Mesodermal cell (in vitro differentiated cells): ENCODE measurements at regions not wholly inside any gene's neighbourhood (a gene's known extent, or its start where the extent isn't known, plus 50 kb on each side); places are given as distances from the start of the nearest gene placed in this dataset.
"Not testable (repeated sequence)": the region's sequence is repeated elsewhere in the genome, so short reads cannot be mapped to it uniquely, and the experiment has no call there.

ENCODE experiments used
- H3K27ac ChIP-seq: 2 replicates; pipeline ENCODE4 v1.7.0; 2013; ENCODE audit warnings: mild to moderate bottlenecking, low read depth, low read length, moderate library complexity; ENCODE audit not compliant: severe bottlenecking
- H3K36me3 ChIP-seq: 2 replicates; pipeline ENCODE4 v1.7.1; 2013; ENCODE audit warnings: mild to moderate bottlenecking, low read length, moderate library complexity; ENCODE audit not compliant: control insufficient read depth, insufficient read depth
- H3K4me1 ChIP-seq: one replicate; pipeline ENCODE4 v1.7.1; 2013; ENCODE audit warnings: mild to moderate bottlenecking, low read length; ENCODE audit not compliant: insufficient read depth, control insufficient read depth, poor library complexity, severe bottlenecking
- H3K4me3 ChIP-seq: 2 replicates; pipeline ENCODE4 v1.7.0; 2013; ENCODE audit warnings: low read length, control low read depth, mild to moderate bottlenecking; ENCODE audit not compliant: insufficient read depth, poor library complexity, severe bottlenecking; ENCODE audit errors: extremely low read depth
- H3K9me3 ChIP-seq: 2 replicates; pipeline ENCODE4 v1.7.1; 2013; ENCODE audit warnings: mild to moderate bottlenecking, low read length, moderate library complexity; ENCODE audit not compliant: control insufficient read depth
- WGBS, 2 experiments: methylation state at CpG; one replicate each; pipeline ENCODE4 v1.1.5; 2013; ENCODE audit warnings: missing lambda C conversion rate in 2 of 2; ENCODE audit not compliant: insufficient coverage in 2 of 2; 5-methylcytosine and 5-hydroxymethylcytosine counted together

- H3K9me3 ChIP-seq = no peaks in the 10 kb centered on the region
These were observed 234.3 kb downstream of the SH2D4B start for GRCh38 chr10:80771902-80772555.

GRCh38 chr10:80772596-80772995 lies 234.9 kb downstream of the SH2D4B start:
- Histone ChIP-seq H3K9me3 (no peaks in the 10 kb centered on the region), H3K27ac (no peak overlapping the region), H3K4me3 (no peak overlapping the region), H3K4me1 (peaks cover 16% of the 10 kb centered on the region), H3K36me3 (no peaks in the 10 kb centered on the region)
- 80% methylated on average over 1 of the region's 3 CpGs; no CpG with 5 or more reads in 1 of the 2 experiments for WGBS, 2 experiments

More at GRCh38 chr10:80771902-80772555, 234.3 kb downstream of the SH2D4B start:
- Histone ChIP-seq H3K4me1 (peaks cover 16% of the 10 kb centered on the region), H3K27ac (no peak overlapping the region), H3K4me3 (no peak overlapping the region), H3K36me3 (no peaks in the 10 kb centered on the region)
- 38 to 98% methylated on average over 4 to 5 of the region's 10 CpGs for WGBS, 2 experiments

GRCh38 chr10:80784695-80785094 lies 247.0 kb downstream of the SH2D4B start:
- Histone ChIP-seq H3K9me3 (no peaks in the 10 kb centered on the region), H3K4me3 (no peak overlapping the region), H3K4me1 (no peaks in the 10 kb centered on the region), H3K27ac (no peak overlapping the region), H3K36me3 (no peaks in the 10 kb centered on the region)
- no CpG with 5 or more reads among the region's 2 CpGs for WGBS, 2 experiments

- Histone ChIP-seq H3K36me3 (no peaks in the 10 kb centered on the region), H3K4me1 (no peaks in the 10 kb centered on the region), H3K27ac (no peak overlapping the region), H3K4me3 (no peak overlapping the region), H3K9me3 (no peaks in the 10 kb centered on the region)
- 57 to 100% methylated on average over 1 of the region's 1 CpG for WGBS, 2 experiments
These were observed 248.6 kb downstream of the SH2D4B start for GRCh38 chr10:80786322-80786721.

GRCh38 chr10:80787952-80788351 lies 250.2 kb downstream of the SH2D4B start:
- WGBS, 2 experiments = no CpG with 5 or more reads among the region's 3 CpGs

GRCh38 chr10:80794994-80795393 lies 257.3 kb downstream of the SH2D4B start:
- no peaks in the 10 kb centered on the region for H3K36me3 ChIP-seq
- H3K27ac ChIP-seq = no peak overlapping the region
- no CpG with 5 or more reads among the region's 3 CpGs for WGBS, 2 experiments
- H3K4me3 ChIP-seq = no peak overlapping the region
- no peaks in the 10 kb centered on the region for H3K4me1 ChIP-seq
- H3K9me3 ChIP-seq = no peaks in the 10 kb centered on the region

More at GRCh38 chr10:80787952-80788351, 250.2 kb downstream of the SH2D4B start:
- no peak overlapping the region for H3K27ac ChIP-seq
- H3K36me3 ChIP-seq = no peaks in the 10 kb centered on the region
- H3K4me3 ChIP-seq = no peak overlapping the region
- no peaks in the 10 kb centered on the region for H3K9me3 ChIP-seq
- no peaks in the 10 kb centered on the region for H3K4me1 ChIP-seq

- Histone ChIP-seq H3K27ac (no peak overlapping the region), H3K4me1 (no peaks in the 10 kb centered on the region), H3K36me3 (no peaks in the 10 kb centered on the region), H3K4me3 (no peak overlapping the region), H3K9me3 (peaks cover 18% of the 10 kb centered on the region)
- 100% methylated on average over 1 of the region's 2 CpGs; no CpG with 5 or more reads in 1 of the 2 experiments for WGBS, 2 experiments
These were observed 267.8 kb downstream of the SH2D4B start for GRCh38 chr10:80805343-80806020.

- no peak overlapping the region for H3K4me3 ChIP-seq
- H3K9me3 ChIP-seq = no peaks in the 10 kb centered on the region
- no peak overlapping the region for H3K27ac ChIP-seq
- no peaks in the 10 kb centered on the region for H3K4me1 ChIP-seq
- H3K36me3 ChIP-seq = no peaks in the 10 kb centered on the region
- 93 to 98% methylated on average over 10 to 18 of the region's 21 CpGs for WGBS, 2 experiments
These were observed 276.5 kb downstream of the SH2D4B start for GRCh38 chr10:80814147-80814652.

- WGBS, 2 experiments = 67 to 100% methylated on average over 1 of the region's 1 CpG
- no peak overlapping the region for H3K4me3 ChIP-seq
These were observed 291.4 kb downstream of the SH2D4B start for GRCh38 chr10:80829151-80829550.

GRCh38 chr10:80829562-80829961 lies 291.9 kb downstream of the SH2D4B start:
- no peak overlapping the region for H3K4me3 ChIP-seq
- H3K36me3 ChIP-seq = no peaks in the 10 kb centered on the region
- H3K27ac ChIP-seq = no peak overlapping the region
- no peaks in the 10 kb centered on the region for H3K4me1 ChIP-seq
- H3K9me3 ChIP-seq = no peaks in the 10 kb centered on the region

More at GRCh38 chr10:80829151-80829550, 291.4 kb downstream of the SH2D4B start:
- Histone ChIP-seq H3K27ac (no peak overlapping the region), H3K36me3 (no peaks in the 10 kb centered on the region), H3K4me1 (no peaks in the 10 kb centered on the region), H3K9me3 (no peaks in the 10 kb centered on the region)

- not testable (repeated sequence) for H3K4me1 ChIP-seq, H3K36me3 ChIP-seq, H3K27ac ChIP-seq, H3K9me3 ChIP-seq, H3K4me3 ChIP-seq
- no CpG with 5 or more reads among the region's 1 CpG for WGBS, 2 experiments
These were observed 295.0 kb downstream of the SH2D4B start for GRCh38 chr10:80832693-80833092.
